MM.1S (cell line): ENCODE measurements at regions not wholly inside any gene's neighbourhood (a gene's known extent, or its start where the extent isn't known, plus 50 kb on each side); places are given as distances from the start of the nearest gene placed in this dataset.

Experiments
- DNase-seq: peaks from one replicate; pipeline ENCODE4 v3.0.0-alpha.2; 2015
- H2AFZ ChIP-seq: fragments of 300-600 bp; sonication (generic); 2 replicates; pipeline ENCODE4 v1.6.0; 2016; ENCODE audit warnings: antibody characterized with exemption, low read length
- H3F3A ChIP-seq: fragments of 300-600 bp; sonication (generic); 2 replicates; pipeline ENCODE4 v1.6.1; 2016; ENCODE audit warnings: mild to moderate bottlenecking, antibody characterized with exemption, low read length, moderate library complexity, mixed read lengths; ENCODE audit not compliant: insufficient read depth
- H3K27ac ChIP-seq: fragments of 300-600 bp; sonication (generic); 2 replicates; pipeline ENCODE4 v1.5.1; 2016; ENCODE audit warnings: mild to moderate bottlenecking, low read length
- H3K27me3 ChIP-seq: fragments of 300-600 bp; sonication (generic); replicated peaks from 2 replicates; pipeline ENCODE4 v1.6.0; 2016; ENCODE audit warnings: low read length; ENCODE audit not compliant: insufficient read depth
- H3K36me3 ChIP-seq: fragments of 300-600 bp; sonication (generic); replicated peaks from 2 replicates; pipeline ENCODE4 v1.6.1; 2016; ENCODE audit warnings: mild to moderate bottlenecking, low read length, mixed read lengths; ENCODE audit not compliant: insufficient read depth
- H3K4me1 ChIP-seq: fragments of 300-600 bp; sonication (generic); 2 replicates; pipeline ENCODE4 v1.6.1; 2016; ENCODE audit warnings: low read length, mixed read lengths
- H3K4me2 ChIP-seq: fragments of 300-600 bp; sonication (generic); 2 replicates; pipeline ENCODE4 v1.6.0; 2016; ENCODE audit warnings: low read depth, low read length
- H3K4me3 ChIP-seq: fragments of 300-600 bp; sonication (generic); 2 replicates; pipeline ENCODE4 v1.5.1; 2016; ENCODE audit warnings: low read length, mixed read lengths
- H3K79me2 ChIP-seq: fragments of 300-600 bp; sonication (generic); 2 replicates; pipeline ENCODE4 v1.6.1; 2016; ENCODE audit warnings: mixed run types, low read length, mixed read lengths
- H3K9ac ChIP-seq: fragments of 300-600 bp; sonication (generic); 2 replicates; pipeline ENCODE4 v1.6.1; 2016; ENCODE audit warnings: low read length, mixed read lengths
- H3K9me2 ChIP-seq: fragments of 300-600 bp; sonication (generic); replicated peaks from 2 replicates; pipeline ENCODE4 v1.6.1; 2016; ENCODE audit warnings: mild to moderate bottlenecking, low read length, mixed read lengths; ENCODE audit not compliant: insufficient read depth
- H3K9me3 ChIP-seq: fragments of 300-600 bp; sonication (generic); replicated peaks from 2 replicates; pipeline ENCODE4 v1.6.1; 2016; ENCODE audit warnings: mild to moderate bottlenecking, low read length, mixed read lengths; ENCODE audit not compliant: insufficient read depth
- H4K20me1 ChIP-seq: fragments of 300-600 bp; sonication (generic); 2 replicates; pipeline ENCODE4 v1.6.1; 2016; ENCODE audit warnings: mild to moderate bottlenecking, low read length, moderate library complexity, mixed read lengths; ENCODE audit not compliant: insufficient read depth
- EZH2 ChIP-seq: fragments of 300-600 bp; sonication (generic); optimal IDR thresholded peaks from 2 replicates; pipeline ENCODE3; 2017; ENCODE audit warnings: low read depth, mild to moderate bottlenecking, antibody characterized with exemption, low read length, mixed read lengths
- EZH2phosphoT487 ChIP-seq: fragments of 300-600 bp; sonication (generic); IDR thresholded peaks from 2 replicates; pipeline ENCODE4 v1.6.1; 2018; ENCODE audit warnings: antibody characterized with exemption, low read length
- TF ChIP-seq, protein P1 (sequence below): fragments of 300-600 bp; sonication (generic); IDR thresholded peaks from 2 replicates; pipeline ENCODE4 v1.5.1; 2016; ENCODE audit warnings: antibody characterized with exemption, low read length, mixed read lengths

- Histone ChIP-seq H3K27ac (peak overlapping the region; percentile 3; the same call in 1 of the 2 replicates), H3K27me3 (no peaks in the 10 kb centered on the region), H3K9me3 (no peaks in the 10 kb centered on the region), H3K9me2 (no peaks in the 10 kb centered on the region), H4K20me1 (no peaks in the 10 kb centered on the region), H3F3A (peaks cover 8% of the 10 kb centered on the region; the same call in 1 of the 2 replicates), H3K9ac (no peak overlapping the region), H3K4me1 (peaks cover 16% of the 10 kb centered on the region), H2AFZ (no peak overlapping the region), H3K79me2 (no peaks in the 10 kb centered on the region), H3K4me2 (peak overlapping the region; percentile 38), H3K36me3 (no peaks in the 10 kb centered on the region), H3K4me3 (0 out of 2 replicates have a peak overlapping the region, but pooled peaks have one; percentile 1)
- TF ChIP-seq EZH2phosphoT487 (no peak), EZH2 (no peak)
- TF ChIP-seq, protein P1, sequence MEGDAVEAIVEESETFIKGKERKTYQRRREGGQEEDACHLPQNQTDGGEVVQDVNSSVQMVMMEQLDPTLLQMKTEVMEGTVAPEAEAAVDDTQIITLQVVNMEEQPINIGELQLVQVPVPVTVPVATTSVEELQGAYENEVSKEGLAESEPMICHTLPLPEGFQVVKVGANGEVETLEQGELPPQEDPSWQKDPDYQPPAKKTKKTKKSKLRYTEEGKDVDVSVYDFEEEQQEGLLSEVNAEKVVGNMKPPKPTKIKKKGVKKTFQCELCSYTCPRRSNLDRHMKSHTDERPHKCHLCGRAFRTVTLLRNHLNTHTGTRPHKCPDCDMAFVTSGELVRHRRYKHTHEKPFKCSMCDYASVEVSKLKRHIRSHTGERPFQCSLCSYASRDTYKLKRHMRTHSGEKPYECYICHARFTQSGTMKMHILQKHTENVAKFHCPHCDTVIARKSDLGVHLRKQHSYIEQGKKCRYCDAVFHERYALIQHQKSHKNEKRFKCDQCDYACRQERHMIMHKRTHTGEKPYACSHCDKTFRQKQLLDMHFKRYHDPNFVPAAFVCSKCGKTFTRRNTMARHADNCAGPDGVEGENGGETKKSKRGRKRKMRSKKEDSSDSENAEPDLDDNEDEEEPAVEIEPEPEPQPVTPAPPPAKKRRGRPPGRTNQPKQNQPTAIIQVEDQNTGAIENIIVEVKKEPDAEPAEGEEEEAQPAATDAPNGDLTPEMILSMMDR = no peak
- DNase-seq = peak; percentile 56
Observed at GRCh38 chr3:186481526-186481925, 62.7 kb downstream of the CRYGS start.

DNA sequence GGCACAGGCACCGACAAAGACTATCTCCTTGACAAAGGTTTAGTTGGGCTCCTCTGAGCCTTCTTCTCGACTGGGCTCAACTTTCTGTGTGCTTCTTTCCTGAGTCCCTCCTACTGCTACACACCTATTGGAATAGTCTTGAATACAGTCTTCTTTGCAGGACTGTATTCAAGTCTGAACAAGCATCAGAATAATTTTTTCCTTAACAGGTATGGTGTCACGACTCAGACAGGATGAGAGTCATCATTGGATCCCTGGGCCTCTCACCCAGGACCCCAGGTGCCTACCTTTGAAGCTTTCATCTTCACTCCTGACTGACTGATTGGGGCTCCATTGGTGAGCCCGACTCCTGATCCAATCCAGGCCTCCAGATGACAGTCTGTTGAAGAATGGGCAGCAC is 66.3 kb downstream of the CRYGS start:
- no peak overlapping the region for H3K9ac ChIP-seq
- no peaks in the 10 kb centered on the region for H3K27me3 ChIP-seq

GRCh38 chr3:186477033-186477432 is 67.1 kb downstream of the CRYGS start:
- Histone ChIP-seq H3K9ac (no peak overlapping the region), H3K4me2 (no peak overlapping the region), H3K36me3 (no peaks in the 10 kb centered on the region), H3K4me3 (no peak overlapping the region), H3K4me1 (peaks cover 7% of the 10 kb centered on the region), H2AFZ (no peak overlapping the region), H3K79me2 (no peaks in the 10 kb centered on the region), H3K27me3 (no peaks in the 10 kb centered on the region), H3K9me2 (no peaks in the 10 kb centered on the region), H3F3A (peaks cover 8% of the 10 kb centered on the region; the same call in 1 of the 2 replicates), H4K20me1 (no peaks in the 10 kb centered on the region), H3K9me3 (no peaks in the 10 kb centered on the region), H3K27ac (no peak overlapping the region)
- no peak for DNase-seq
- TF ChIP-seq EZH2 = no peak

More for the DNA sequence above, 66.3 kb downstream of the CRYGS start:
- Histone ChIP-seq H3K9me3 (no peaks in the 10 kb centered on the region), H3K4me2 (no peak overlapping the region), H3K79me2 (no peaks in the 10 kb centered on the region), H3K4me3 (no peak overlapping the region), H2AFZ (no peak overlapping the region), H3K36me3 (no peaks in the 10 kb centered on the region), H3F3A (peaks cover 8% of the 10 kb centered on the region; the same call in 1 of the 2 replicates), H3K4me1 (peaks cover 12% of the 10 kb centered on the region), H3K9me2 (no peaks in the 10 kb centered on the region), H4K20me1 (no peaks in the 10 kb centered on the region), H3K27ac (no peak overlapping the region)
- TF ChIP-seq EZH2phosphoT487 = no peak
- TF ChIP-seq, protein P1 = no peak
- TF ChIP-seq EZH2 = no peak
- DNase-seq = no peak

- H2AFZ ChIP-seq = no peak overlapping the region
Observed at GRCh38 chr3:186476541-186476940, 67.6 kb downstream of the CRYGS start.

More at GRCh38 chr3:186476541-186476940, 67.6 kb downstream of the CRYGS start:
- Histone ChIP-seq H3K36me3 (no peaks in the 10 kb centered on the region), H3K27ac (no peak overlapping the region), H3F3A (peaks cover 4% of the 10 kb centered on the region; the same call in 1 of the 2 replicates), H3K9ac (no peak overlapping the region), H3K9me2 (no peaks in the 10 kb centered on the region), H3K9me3 (no peaks in the 10 kb centered on the region), H3K79me2 (no peaks in the 10 kb centered on the region), H3K4me1 (peaks cover 3% of the 10 kb centered on the region), H3K4me3 (no peak overlapping the region), H3K4me2 (no peak overlapping the region), H4K20me1 (no peaks in the 10 kb centered on the region), H3K27me3 (no peaks in the 10 kb centered on the region)
- TF ChIP-seq EZH2phosphoT487 = no peak
- TF ChIP-seq, protein P1 = no peak
- TF ChIP-seq EZH2 = no peak
- no peak for DNase-seq
